Panc1 (cell line): ENCODE measurements at regions not wholly inside any gene's neighbourhood (a gene's known extent, or its start where the extent isn't known, plus 50 kb on each side); places are given as distances from the start of the nearest gene placed in this dataset.

ENCODE experiments used
- ATAC-seq: fragments of 200-7000 bp; cut with Tn5 transposase; 2 replicates; pipeline ENCODE4 v1.9.1; 2020; ENCODE audit warnings: mild to moderate bottlenecking, moderate library complexity
- BruUV-seq: library from RNA; stranded (reverse); fragments of 400-500 nt; replicated peaks from 2 replicates; lab custom pipeline; 2021; lab: Mats Ljungman, UMichigan
- CTCF ChIA-PET: fragments of 300-600 bp; sonication (Branson Sonifier 250); formaldehyde crosslinking; loops from one replicate; lab custom pipeline; 2022; ENCODE audit warnings: antibody characterized with exemption; lab: Charles Lee
- POLR2A ChIA-PET: fragments of 300-600 bp; sonication (Branson Sonifier 250); formaldehyde crosslinking; loops from one replicate; lab custom pipeline; 2022; ENCODE audit warnings: antibody characterized with exemption; lab: Charles Lee
- DNase-seq: peaks from one replicate; pipeline ENCODE4 v3.0.0-alpha.2; 2010; ENCODE audit warnings: low read depth, low spot score
- H3K27ac ChIP-seq: 2 replicates; pipeline ENCODE4 v1.5.1; 2011; ENCODE audit warnings: mild to moderate bottlenecking, low read length, inconsistent platforms
- H3K27me3 ChIP-seq: fragments of 200-500 bp; sonication (Bioruptor generic); 2 replicates; pipeline ENCODE4 v1.6.0; 2014; ENCODE audit warnings: low read length, inconsistent platforms; ENCODE audit not compliant: control insufficient read depth, insufficient read depth
- H3K36me3 ChIP-seq: fragments of 200-500 bp; sonication (Bioruptor generic); 2 replicates; pipeline ENCODE4 v1.5.1; 2014; ENCODE audit warnings: inconsistent platforms, mild to moderate bottlenecking, low read length, moderate library complexity; ENCODE audit not compliant: control insufficient read depth, insufficient read depth
- H3K4me1 ChIP-seq: 2 replicates; pipeline ENCODE4 v1.5.1; 2011; ENCODE audit warnings: inconsistent platforms, mild to moderate bottlenecking, low read length, moderate library complexity; ENCODE audit not compliant: control insufficient read depth, insufficient read depth
- H3K4me3 ChIP-seq, 2 experiments: 2 replicates each; pipeline ENCODE4 v1.5.1; 2011 to 2012; ENCODE audit warnings: low read depth in 2 of 2, low read length in 2 of 2, mild to moderate bottlenecking in 2 of 2, inconsistent platforms in 1 of 2, moderate library complexity in 1 of 2
- H3K9me3 ChIP-seq: fragments of 200-500 bp; sonication (Bioruptor generic); 2 replicates; pipeline ENCODE4 v1.5.1; 2014; ENCODE audit warnings: low read depth, mild to moderate bottlenecking, inconsistent platforms, low read length, moderate library complexity; ENCODE audit not compliant: control insufficient read depth, insufficient read depth
- CTCF ChIP-seq: fragments of 450-650 bp; IDR thresholded peaks from 2 replicates; pipeline ENCODE4 v1.5.1; 2017; ENCODE audit warnings: mild to moderate bottlenecking
- POLR2AphosphoS5 ChIP-seq: IDR thresholded peaks from 2 replicates; pipeline ENCODE4 v1.6.1; 2012; ENCODE audit warnings: mild to moderate bottlenecking, low read depth, low read length, moderate library complexity
- SIN3A ChIP-seq: IDR thresholded peaks from 2 replicates; pipeline ENCODE4 v1.6.1; 2012; ENCODE audit warnings: low read depth, mild to moderate bottlenecking, low read length, moderate library complexity, borderline replicate concordance; ENCODE audit not compliant: insufficient read depth
- TCF7L2 ChIP-seq: IDR thresholded peaks from 2 replicates; pipeline ENCODE4 v1.6.1; 2011; ENCODE audit warnings: mild to moderate bottlenecking, low read depth, low read length, inconsistent platforms
- in situ Hi-C: cut with HindIII; loops from 2 replicates; pipeline ENCODE4 v1.10.0; 2016; ENCODE audit warnings: low sequenced_read_pairs, low pct_unique_long_range_greater_than_20kb
- intact Hi-C: fragments of 100-400 bp; cut with micrococcal nuclease; formaldehyde crosslinking; loops from one replicate; pipeline ENCODE4 v1.10.0; 2022; ENCODE audit not compliant: unreplicated experiment
- TF ChIP-seq, protein P1 (sequence below), 2 experiments: IDR thresholded peaks; 2 replicates each; pipeline ENCODE4 v1.6.1; 2011 to 2012; ENCODE audit warnings: low read depth in 2 of 2, control low read depth in 1 of 2, low read length in 1 of 2, mild to moderate bottlenecking in 1 of 2, moderate library complexity in 1 of 2; ENCODE audit not compliant: insufficient read depth in 1 of 2

DNA sequence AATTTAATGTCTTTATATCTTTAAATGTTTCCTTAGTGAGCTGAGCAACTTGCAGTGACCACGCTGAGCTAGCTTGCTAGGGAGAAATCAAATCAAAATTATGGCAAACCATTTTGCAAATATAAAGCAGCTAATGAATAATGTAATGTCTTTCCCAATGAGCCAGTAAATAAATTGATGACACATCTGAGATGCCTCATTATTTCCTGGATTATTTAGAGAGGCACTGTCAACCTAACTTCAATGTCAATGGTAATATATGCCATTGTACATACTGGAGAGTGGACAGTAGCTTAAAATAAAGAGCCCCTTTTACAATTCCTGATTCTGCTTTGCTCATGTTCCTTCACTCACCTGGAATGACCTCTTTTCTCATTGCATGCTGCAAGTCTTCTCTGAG lies 182.6 kb downstream of the PHLDA1 start:
- in situ Hi-C loops, result no loop called here
- Histone ChIP-seq H3K9me3 (peaks cover 31% of the 10 kb centered on the region; the same call in 1 of the 2 replicates), H3K27ac (peak overlapping the region; percentile 92), H3K27me3 (no peaks in the 10 kb centered on the region), H3K36me3 (no peaks in the 10 kb centered on the region), H3K4me1 (peaks cover 26% of the 10 kb centered on the region), H3K4me3 (no peak overlapping the region)
- TF ChIP-seq CTCF (no peak), POLR2AphosphoS5 (no peak), TCF7L2 (no peak), SIN3A (no peak)
- TF ChIP-seq, protein P1, sequence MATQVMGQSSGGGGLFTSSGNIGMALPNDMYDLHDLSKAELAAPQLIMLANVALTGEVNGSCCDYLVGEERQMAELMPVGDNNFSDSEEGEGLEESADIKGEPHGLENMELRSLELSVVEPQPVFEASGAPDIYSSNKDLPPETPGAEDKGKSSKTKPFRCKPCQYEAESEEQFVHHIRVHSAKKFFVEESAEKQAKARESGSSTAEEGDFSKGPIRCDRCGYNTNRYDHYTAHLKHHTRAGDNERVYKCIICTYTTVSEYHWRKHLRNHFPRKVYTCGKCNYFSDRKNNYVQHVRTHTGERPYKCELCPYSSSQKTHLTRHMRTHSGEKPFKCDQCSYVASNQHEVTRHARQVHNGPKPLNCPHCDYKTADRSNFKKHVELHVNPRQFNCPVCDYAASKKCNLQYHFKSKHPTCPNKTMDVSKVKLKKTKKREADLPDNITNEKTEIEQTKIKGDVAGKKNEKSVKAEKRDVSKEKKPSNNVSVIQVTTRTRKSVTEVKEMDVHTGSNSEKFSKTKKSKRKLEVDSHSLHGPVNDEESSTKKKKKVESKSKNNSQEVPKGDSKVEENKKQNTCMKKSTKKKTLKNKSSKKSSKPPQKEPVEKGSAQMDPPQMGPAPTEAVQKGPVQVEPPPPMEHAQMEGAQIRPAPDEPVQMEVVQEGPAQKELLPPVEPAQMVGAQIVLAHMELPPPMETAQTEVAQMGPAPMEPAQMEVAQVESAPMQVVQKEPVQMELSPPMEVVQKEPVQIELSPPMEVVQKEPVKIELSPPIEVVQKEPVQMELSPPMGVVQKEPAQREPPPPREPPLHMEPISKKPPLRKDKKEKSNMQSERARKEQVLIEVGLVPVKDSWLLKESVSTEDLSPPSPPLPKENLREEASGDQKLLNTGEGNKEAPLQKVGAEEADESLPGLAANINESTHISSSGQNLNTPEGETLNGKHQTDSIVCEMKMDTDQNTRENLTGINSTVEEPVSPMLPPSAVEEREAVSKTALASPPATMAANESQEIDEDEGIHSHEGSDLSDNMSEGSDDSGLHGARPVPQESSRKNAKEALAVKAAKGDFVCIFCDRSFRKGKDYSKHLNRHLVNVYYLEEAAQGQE (IDR thresholded peaks at IDR 0.05; ENCODE audit: insufficient read depth in 1 of 2, low read depth in 2 of 2, low read length in 1 of 2), result no peak
- no peak for ATAC-seq
- ChIA-PET POLR2A (interaction anchor here (0.6 kb wide), 1 partner anchor 10 kb away, joined by 3 read pairs; no protein-coding TSS in a partner anchor), CTCF (interaction anchor here (0.6 kb wide), 2 partner anchors 144 to 171 kb away, joined by 3 read pairs; no protein-coding TSS in a partner anchor)
- BruUV-seq, result no TSS peak
- intact Hi-C loops, result no loop called here
- DNase-seq, result no peak

DNA sequence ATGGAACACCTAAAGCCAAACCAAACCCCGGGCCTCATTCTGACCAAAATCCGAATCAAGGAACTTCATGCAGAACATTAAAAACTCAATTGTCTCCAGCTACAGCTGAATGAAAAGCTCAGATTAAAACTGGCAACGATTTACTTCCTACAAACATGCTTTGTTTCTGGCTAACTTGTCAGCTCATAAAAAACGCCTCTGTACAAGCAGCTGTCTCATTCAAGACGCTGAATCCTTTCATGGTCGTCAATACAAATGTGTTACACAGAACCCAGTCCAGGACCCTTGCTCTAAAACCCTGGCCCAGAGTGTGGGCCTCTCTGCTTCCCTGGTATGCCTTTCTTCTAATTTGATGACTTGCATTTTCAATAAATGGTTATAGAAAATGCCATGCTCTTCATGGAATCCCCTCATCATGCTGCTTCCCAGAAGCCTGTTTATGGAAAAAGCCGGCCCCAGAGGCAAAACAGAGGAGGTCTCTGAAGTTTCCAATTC lies 183.1 kb downstream of the PHLDA1 start:
- intact Hi-C loops, result no loop called here

More for the DNA sequence above, 183.1 kb downstream of the PHLDA1 start:
- H3K4me3 ChIP-seq, result no peak overlapping the region
- TF ChIP-seq TCF7L2 (no peak), CTCF (no peak), POLR2AphosphoS5 (no peak), SIN3A (no peak)
- TF ChIP-seq, protein P1 (IDR thresholded peaks at IDR 0.05; ENCODE audit: insufficient read depth in 1 of 2, low read depth in 2 of 2, low read length in 1 of 2), result no peak
- H3K27ac ChIP-seq, result peak overlapping the region; percentile 92
- peaks cover 23% of the 10 kb centered on the region for H3K4me1 ChIP-seq
- CTCF ChIA-PET, result interaction anchor here (0.6 to 0.7 kb wide), 3 partner anchors 32 to 172 kb away, joined by 3 read pairs; no protein-coding TSS in a partner anchor
- no TSS peak for BruUV-seq
- no peaks in the 10 kb centered on the region for H3K36me3 ChIP-seq
- peaks cover 31% of the 10 kb centered on the region; the same call in 1 of the 2 replicates for H3K9me3 ChIP-seq
- ATAC-seq (peak; percentile 35), DNase-seq (no peak)
- POLR2A ChIA-PET, result interaction anchor here (0.5 to 0.7 kb wide), 4 partner anchors 7 to 135 kb away, joined by 3 to 7 read pairs (median 4); no protein-coding TSS in a partner anchor
- H3K27me3 ChIP-seq, result no peaks in the 10 kb centered on the region
- in situ Hi-C loops, result no loop called here
